GM23248 (cell line): ENCODE measurements at regions not wholly inside any gene's neighbourhood (a gene's known extent, or its start where the extent isn't known, plus 50 kb on each side); places are given as distances from the start of the nearest gene placed in this dataset.

ENCODE experiments used
- DNase-seq: peaks from one replicate; pipeline ENCODE4 v3.0.0-alpha.2; 2015
- H2AFZ ChIP-seq: fragments of 200-600 bp; sonication (generic); 2 replicates; pipeline ENCODE4 v1.6.1; 2016; ENCODE audit warnings: antibody characterized with exemption
- H3F3A ChIP-seq: fragments of 200-600 bp; sonication (generic); 2 replicates; pipeline ENCODE4 v1.6.1; 2016; ENCODE audit warnings: mild to moderate bottlenecking, antibody characterized with exemption, mixed run types; ENCODE audit not compliant: insufficient read depth
- H3K27ac ChIP-seq: fragments of 200-600 bp; sonication (generic); 2 replicates; pipeline ENCODE4 v1.5.1; 2016; ENCODE audit warnings: mild to moderate bottlenecking
- H3K27me3 ChIP-seq: fragments of 200-600 bp; sonication (generic); replicated peaks from 2 replicates; pipeline ENCODE4 v1.6.1; 2016; ENCODE audit warnings: mild to moderate bottlenecking; ENCODE audit not compliant: insufficient read depth
- H3K36me3 ChIP-seq: fragments of 200-600 bp; sonication (generic); 2 replicates; pipeline ENCODE4 v1.6.1; 2016; ENCODE audit warnings: low read depth, mild to moderate bottlenecking
- H3K4me1 ChIP-seq: fragments of 200-600 bp; sonication (generic); 2 replicates; pipeline ENCODE4 v1.6.1; 2016; ENCODE audit warnings: mild to moderate bottlenecking; ENCODE audit not compliant: insufficient read depth
- H3K4me2 ChIP-seq: fragments of 200-600 bp; sonication (generic); one replicate; pipeline ENCODE4 v1.6.1; 2016; ENCODE audit warnings: mild to moderate bottlenecking; ENCODE audit not compliant: unreplicated experiment
- H3K4me3 ChIP-seq: fragments of 200-600 bp; sonication (generic); 2 replicates; pipeline ENCODE4 v1.5.1; 2016; ENCODE audit warnings: mild to moderate bottlenecking
- H3K79me2 ChIP-seq: fragments of 200-600 bp; sonication (generic); 2 replicates; pipeline ENCODE4 v1.6.1; 2016; ENCODE audit warnings: mild to moderate bottlenecking; ENCODE audit not compliant: insufficient read depth
- H3K9ac ChIP-seq: fragments of 200-600 bp; sonication (generic); 2 replicates; pipeline ENCODE4 v1.6.1; 2016; ENCODE audit warnings: mild to moderate bottlenecking
- H3K9me2 ChIP-seq: fragments of 200-600 bp; sonication (generic); 2 replicates; pipeline ENCODE4 v1.6.1; 2016; ENCODE audit warnings: mixed run types, mild to moderate bottlenecking, moderate library complexity; ENCODE audit not compliant: insufficient read depth
- H3K9me3 ChIP-seq: fragments of 200-600 bp; sonication (generic); one replicate; pipeline ENCODE4 v1.6.1; 2017; ENCODE audit warnings: low read depth
- H4K20me1 ChIP-seq: fragments of 200-600 bp; sonication (generic); 2 replicates; pipeline ENCODE4 v1.6.0; 2016; ENCODE audit not compliant: insufficient read depth
- EZH2 ChIP-seq: fragments of 200-600 bp; sonication (generic); IDR thresholded peaks from 2 replicates; pipeline ENCODE4 v1.6.1; 2018; ENCODE audit warnings: antibody characterized with exemption, mild to moderate bottlenecking; ENCODE audit not compliant: insufficient read depth, poor library complexity, severe bottlenecking
- EZH2phosphoT487 ChIP-seq: fragments of 200-600 bp; sonication (generic); IDR thresholded peaks from 2 replicates; pipeline ENCODE4 v1.6.1; 2018; ENCODE audit warnings: antibody characterized with exemption, moderate library complexity, mild to moderate bottlenecking, low read depth; ENCODE audit not compliant: insufficient read depth
- WGBS, 2 experiments: methylation state at CpG; one replicate each; pipeline ENCODE4 v1.1.6; 2015 to 2017; ENCODE audit warnings: low lambda C conversion rate in 2 of 2, low coverage in 1 of 2; ENCODE audit errors: missing lambda C conversion rate in 2 of 2; 5-methylcytosine and 5-hydroxymethylcytosine counted together
- in situ Hi-C: fragments of 300-500 bp; cut with MboI; formaldehyde crosslinking; loops from 2 replicates; pipeline ENCODE4 v1.15.0; 2020

GRCh38 chr1:219495737-219496408 is 117.0 kb downstream of the ZC3H11B start:
- DNase-seq = no peak
- WGBS, 2 experiments = 77% methylated on average over 6 of the region's 6 CpGs
- H3K4me1 ChIP-seq = no peaks in the 10 kb centered on the region

DNA sequence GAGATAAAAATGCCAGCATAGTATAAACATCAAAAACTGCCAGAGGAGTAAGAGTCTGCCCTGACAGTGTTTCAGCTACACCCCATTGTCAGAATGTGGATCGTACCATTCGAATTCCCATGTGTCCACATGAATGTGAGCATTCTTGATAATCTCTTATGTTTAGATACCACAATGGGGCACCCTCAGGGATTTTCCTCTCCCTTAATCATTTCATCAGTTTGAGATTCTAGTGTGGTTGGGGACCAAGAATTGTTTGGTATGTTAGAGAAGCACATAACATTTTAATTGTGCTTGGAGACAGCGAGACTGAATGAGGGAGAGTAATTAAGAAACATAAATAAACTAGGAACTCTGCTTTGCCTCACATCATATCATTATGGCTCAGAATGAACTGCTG is 120.2 kb downstream of the ZC3H11B start:
- H3K9me3 ChIP-seq = no peaks in the 10 kb centered on the region
- no peaks in the 10 kb centered on the region for H3K36me3 ChIP-seq
- no peak overlapping the region for H2AFZ ChIP-seq
- no peak overlapping the region for H3K27ac ChIP-seq
- H3K4me3 ChIP-seq = no peak overlapping the region
- H3K9ac ChIP-seq = no peak overlapping the region
- TF ChIP-seq EZH2 (no peak), EZH2phosphoT487 (no peak)
- H3K79me2 ChIP-seq = no peaks in the 10 kb centered on the region
- 92 to 97% methylated on average over 3 of the region's 3 CpGs for WGBS, 2 experiments
- H3K9me2 ChIP-seq = no peaks in the 10 kb centered on the region
- in situ Hi-C loops = no loop called here
- no peak for DNase-seq
- no peaks in the 10 kb centered on the region for H3K4me1 ChIP-seq
- no peak overlapping the region for H3K4me2 ChIP-seq
- no peaks in the 10 kb centered on the region for H3F3A ChIP-seq
- no peaks in the 10 kb centered on the region for H4K20me1 ChIP-seq
- no peaks in the 10 kb centered on the region for H3K27me3 ChIP-seq

More at GRCh38 chr1:219495737-219496408, 117.0 kb downstream of the ZC3H11B start:
- H3K9me3 ChIP-seq = no peaks in the 10 kb centered on the region
- H3F3A ChIP-seq = no peaks in the 10 kb centered on the region
- H3K4me3 ChIP-seq = no peak overlapping the region
- no peaks in the 10 kb centered on the region for H3K9me2 ChIP-seq
- H2AFZ ChIP-seq = no peak overlapping the region
- no peak overlapping the region for H3K27ac ChIP-seq
- no peaks in the 10 kb centered on the region for H4K20me1 ChIP-seq
- no peaks in the 10 kb centered on the region for H3K36me3 ChIP-seq
- no peaks in the 10 kb centered on the region for H3K79me2 ChIP-seq
- no peak overlapping the region for H3K9ac ChIP-seq
- in situ Hi-C loops = no loop called here
- H3K27me3 ChIP-seq = no peaks in the 10 kb centered on the region
- no peak overlapping the region for H3K4me2 ChIP-seq
- TF ChIP-seq EZH2phosphoT487 (no peak), EZH2 (no peak)

GRCh38 chr1:219490566-219490965 is 122.3 kb downstream of the ZC3H11B start:
- Histone ChIP-seq H3K9ac (no peak overlapping the region), H3K79me2 (no peaks in the 10 kb centered on the region), H2AFZ (no peak overlapping the region), H3K9me3 (no peaks in the 10 kb centered on the region), H4K20me1 (no peaks in the 10 kb centered on the region), H3K27me3 (no peaks in the 10 kb centered on the region), H3K9me2 (no peaks in the 10 kb centered on the region), H3K4me2 (no peak overlapping the region), H3K4me3 (no peak overlapping the region), H3K36me3 (no peaks in the 10 kb centered on the region), H3K4me1 (no peaks in the 10 kb centered on the region), H3F3A (no peaks in the 10 kb centered on the region), H3K27ac (no peak overlapping the region)
- 96 to 100% methylated on average over 1 of the region's 1 CpG for WGBS, 2 experiments
- in situ Hi-C loops = no loop called here
- DNase-seq = no peak
- TF ChIP-seq EZH2 = no peak
- no peak for TF ChIP-seq EZH2phosphoT487

GRCh38 chr1:219489636-219490035 is 123.3 kb downstream of the ZC3H11B start:
- TF ChIP-seq EZH2phosphoT487 (no peak), EZH2 (no peak)

More at GRCh38 chr1:219489636-219490035, 123.3 kb downstream of the ZC3H11B start:
- Histone ChIP-seq H3K27ac (no peak overlapping the region), H3K4me2 (no peak overlapping the region), H4K20me1 (no peaks in the 10 kb centered on the region), H3K9ac (no peak overlapping the region), H3K9me2 (no peaks in the 10 kb centered on the region), H2AFZ (no peak overlapping the region), H3K9me3 (no peaks in the 10 kb centered on the region), H3K4me3 (no peak overlapping the region), H3K36me3 (no peaks in the 10 kb centered on the region), H3K4me1 (no peaks in the 10 kb centered on the region), H3F3A (no peaks in the 10 kb centered on the region), H3K79me2 (no peaks in the 10 kb centered on the region), H3K27me3 (no peaks in the 10 kb centered on the region)
- in situ Hi-C loops = no loop called here
- WGBS, 2 experiments = 71 to 80% methylated on average over 2 of the region's 2 CpGs
- no peak for DNase-seq
